LNCAP (cell line): ENCODE measurements at regions not wholly inside any gene's neighbourhood (a gene's known extent, or its start where the extent isn't known, plus 50 kb on each side); places are given as distances from the start of the nearest gene placed in this dataset.

ENCODE experiments used
- TF ChIP-seq, protein P1 (sequence below): fragments of 450-650 bp; IDR thresholded peaks from 2 replicates; pipeline ENCODE4 v1.5.1; 2017; ENCODE audit warnings: mild to moderate bottlenecking

DNA sequence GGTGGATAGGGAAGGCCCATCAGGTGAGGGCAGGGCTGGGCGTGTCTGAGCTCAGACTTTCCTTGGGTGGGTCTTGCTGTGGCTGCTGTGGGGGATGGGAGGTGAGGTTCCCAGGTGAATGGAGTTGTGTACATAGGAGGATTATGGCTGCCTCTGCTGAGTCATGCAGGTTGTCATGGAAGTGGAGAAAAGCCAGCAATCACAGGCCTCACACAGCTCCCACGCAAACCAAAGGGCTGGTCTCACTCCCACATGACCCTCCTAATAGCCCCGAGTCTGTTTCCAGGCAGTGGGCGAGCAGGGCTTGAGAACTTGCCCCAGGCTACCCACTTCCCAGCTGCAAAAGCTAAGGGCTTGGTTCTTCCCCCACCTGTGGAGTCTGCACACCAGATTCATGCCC lies 149.5 kb downstream of the IPO8 start:
- TF ChIP-seq, protein P1, sequence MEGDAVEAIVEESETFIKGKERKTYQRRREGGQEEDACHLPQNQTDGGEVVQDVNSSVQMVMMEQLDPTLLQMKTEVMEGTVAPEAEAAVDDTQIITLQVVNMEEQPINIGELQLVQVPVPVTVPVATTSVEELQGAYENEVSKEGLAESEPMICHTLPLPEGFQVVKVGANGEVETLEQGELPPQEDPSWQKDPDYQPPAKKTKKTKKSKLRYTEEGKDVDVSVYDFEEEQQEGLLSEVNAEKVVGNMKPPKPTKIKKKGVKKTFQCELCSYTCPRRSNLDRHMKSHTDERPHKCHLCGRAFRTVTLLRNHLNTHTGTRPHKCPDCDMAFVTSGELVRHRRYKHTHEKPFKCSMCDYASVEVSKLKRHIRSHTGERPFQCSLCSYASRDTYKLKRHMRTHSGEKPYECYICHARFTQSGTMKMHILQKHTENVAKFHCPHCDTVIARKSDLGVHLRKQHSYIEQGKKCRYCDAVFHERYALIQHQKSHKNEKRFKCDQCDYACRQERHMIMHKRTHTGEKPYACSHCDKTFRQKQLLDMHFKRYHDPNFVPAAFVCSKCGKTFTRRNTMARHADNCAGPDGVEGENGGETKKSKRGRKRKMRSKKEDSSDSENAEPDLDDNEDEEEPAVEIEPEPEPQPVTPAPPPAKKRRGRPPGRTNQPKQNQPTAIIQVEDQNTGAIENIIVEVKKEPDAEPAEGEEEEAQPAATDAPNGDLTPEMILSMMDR, result no peak

DNA sequence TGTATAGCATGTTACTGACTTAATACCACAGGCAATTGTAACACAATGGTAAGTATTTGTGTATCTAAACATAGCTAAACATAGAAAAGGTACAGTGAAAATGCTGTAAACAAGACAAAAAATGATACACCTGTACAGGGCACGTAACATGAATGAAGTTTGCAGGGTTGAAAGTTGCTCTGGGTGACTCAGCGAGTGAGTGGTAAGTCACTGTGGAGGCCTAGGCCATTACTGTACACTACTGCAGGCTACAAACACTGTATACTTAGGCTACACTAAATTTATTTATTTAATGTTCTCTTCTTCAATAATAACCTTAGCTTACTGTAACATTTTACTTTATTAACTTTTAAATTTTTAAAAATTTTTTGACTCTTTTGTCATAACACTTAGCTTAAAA lies 158.4 kb downstream of the IPO8 start:
- TF ChIP-seq, protein P1, result no peak

DNA sequence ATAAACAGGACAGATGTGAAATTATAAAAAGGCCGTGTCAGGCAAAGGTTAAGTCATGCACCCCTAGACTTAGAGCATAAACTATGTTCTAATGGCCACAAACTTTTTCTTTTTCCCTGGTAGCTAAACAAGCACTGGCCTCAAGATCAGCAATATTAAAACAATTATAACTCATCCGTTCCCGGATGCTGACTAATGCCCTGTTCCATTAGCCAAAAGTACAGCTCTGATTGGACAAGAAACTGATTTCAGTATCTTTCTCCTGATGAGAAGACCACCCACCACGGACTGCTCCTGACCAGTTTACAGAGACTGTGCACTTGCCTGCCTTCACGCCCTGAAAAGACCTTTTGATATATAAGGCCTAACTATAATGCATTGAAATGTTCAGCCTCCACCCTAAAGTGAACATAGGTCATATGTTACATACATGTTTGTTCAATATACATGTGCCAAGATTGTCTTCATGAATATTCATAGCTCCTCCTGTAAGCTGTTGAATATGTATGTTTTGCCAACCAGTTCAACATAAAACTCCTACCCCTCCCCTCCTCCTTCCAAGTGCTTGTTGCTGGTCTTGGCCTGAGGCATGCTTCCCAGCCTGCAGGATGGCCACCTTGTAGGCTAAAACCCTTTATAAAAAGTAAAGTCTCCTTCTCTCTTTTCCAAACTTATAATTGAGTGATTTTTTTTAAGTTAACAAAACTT lies 162.0 kb downstream of the IPO8 start:
- TF ChIP-seq, protein P1, result no peak

DNA sequence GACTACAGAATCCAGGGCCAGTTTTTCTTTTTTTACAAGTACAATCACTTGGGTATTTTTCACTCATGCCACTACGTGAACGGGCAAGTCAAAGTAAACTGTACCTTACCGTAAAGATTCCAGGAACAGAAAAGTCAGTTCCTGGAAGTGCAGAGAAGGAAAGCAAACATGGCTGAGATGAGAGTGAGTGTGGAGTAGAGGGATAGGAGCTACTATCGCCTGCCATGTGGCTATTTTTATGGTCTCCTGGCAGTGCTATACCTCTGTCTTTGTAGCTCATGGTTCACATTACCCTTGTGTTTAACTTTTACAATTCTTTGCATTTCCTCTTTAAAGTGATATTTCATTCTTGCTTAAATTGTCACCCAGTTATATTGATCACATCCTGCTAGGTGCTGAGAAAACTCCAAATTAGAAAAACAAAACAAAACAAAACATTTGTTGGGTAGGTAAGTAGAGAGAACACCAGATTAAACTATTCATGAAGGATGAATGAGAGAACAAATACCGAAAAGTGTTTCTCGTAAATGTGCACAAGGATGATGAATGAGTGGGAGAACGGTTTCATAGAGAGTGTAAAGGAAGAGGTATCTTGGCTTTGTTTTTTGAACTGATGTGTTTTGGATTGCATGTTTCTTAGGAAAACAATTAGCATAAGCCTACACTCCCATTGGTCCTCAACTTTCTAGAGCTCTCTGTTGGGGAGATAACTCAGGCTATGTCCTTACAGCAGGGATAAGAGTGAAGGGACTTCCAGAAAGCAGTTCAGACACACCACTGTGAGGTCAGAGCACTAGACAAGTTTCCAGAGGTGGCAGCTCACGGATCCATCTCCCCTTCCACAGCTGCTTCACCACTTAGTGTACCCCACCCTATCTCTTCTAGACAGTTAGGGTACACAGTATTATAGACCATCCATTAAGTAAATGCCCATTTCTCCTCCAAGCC lies 163.7 kb downstream of the IPO8 start:
- TF ChIP-seq, protein P1, result no peak

DNA sequence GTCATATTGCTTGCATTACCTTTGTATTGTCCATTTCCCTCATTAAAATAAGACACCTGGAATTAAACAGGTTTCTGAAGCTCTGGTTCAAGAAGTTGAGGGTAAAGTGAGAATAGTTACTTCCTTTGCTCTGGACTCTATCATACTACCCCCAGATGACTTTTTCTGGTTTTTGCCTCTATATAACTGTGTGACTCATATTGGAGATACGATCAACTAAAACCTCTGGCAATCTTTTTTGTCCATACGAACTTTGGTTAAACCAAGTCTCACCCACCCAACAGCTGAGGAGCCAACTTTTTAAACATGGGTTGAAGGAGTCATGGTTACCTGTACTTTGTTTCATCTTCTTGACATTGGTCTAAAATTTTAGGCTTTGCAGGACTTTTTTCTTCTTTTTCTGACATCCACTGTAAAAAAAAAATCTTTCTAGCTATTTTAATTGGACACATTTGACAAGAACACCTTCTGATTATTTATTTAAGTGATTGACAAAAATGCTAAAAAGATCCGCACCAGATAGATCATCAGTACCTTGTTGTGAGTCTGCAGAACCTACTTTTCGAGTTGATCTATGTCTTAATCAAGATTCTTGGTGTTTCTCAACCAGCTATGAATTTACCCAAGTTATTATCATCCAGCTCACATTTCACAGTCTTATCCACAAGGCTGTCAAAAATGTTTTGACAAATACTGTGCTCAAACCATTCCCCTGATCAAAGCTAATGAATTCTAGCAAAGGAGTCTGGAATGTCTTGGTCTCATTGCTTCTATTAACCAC lies 166.0 kb downstream of the IPO8 start:
- TF ChIP-seq, protein P1, result no peak

DNA sequence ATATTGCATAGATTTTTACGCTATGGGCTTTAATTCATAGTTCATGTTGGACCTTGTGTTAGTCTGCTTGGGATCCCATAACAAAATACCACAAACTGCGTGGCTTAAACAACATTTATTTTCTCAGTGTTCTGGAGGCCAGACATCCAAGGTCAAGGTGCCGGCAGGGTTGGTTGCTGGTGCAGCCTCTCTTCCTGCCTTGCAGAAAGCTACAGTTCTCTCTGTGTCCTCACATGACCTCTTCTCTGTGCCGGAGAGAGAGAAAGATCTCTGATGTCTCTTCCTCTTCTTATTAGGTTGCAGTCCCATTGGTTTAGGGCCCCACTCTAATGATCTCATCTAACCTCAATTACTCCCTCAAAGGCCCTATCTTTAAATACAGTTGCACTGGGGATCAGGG lies 170.5 kb downstream of the IPO8 start:
- TF ChIP-seq, protein P1, result no peak

DNA sequence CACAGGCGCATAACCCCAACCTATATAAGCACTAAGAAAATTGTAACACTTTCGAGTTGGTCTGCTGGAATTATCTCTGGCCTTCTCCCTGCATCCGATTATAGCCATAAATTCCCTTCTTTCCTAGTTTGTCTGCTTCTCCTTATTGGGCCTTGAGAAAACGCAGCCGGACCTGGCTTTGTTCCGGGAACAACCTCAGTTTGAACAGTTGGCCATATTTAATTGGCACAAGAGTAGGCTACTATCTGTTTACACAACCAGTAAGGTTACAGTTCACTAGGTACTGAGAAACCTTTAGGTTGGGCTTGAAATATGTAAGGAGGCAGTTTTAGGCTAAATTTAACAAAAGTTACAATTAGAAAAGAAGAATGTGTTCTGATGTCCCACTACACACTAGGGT lies 176.1 kb downstream of the IPO8 start:
- TF ChIP-seq, protein P1, result no peak
